Testis (tissue), 2 donors: ENCODE measurements at regions not wholly inside any gene's neighbourhood (a gene's known extent, or its start where the extent isn't known, plus 50 kb on each side); places are given as distances from the start of the nearest gene placed in this dataset.

Source experiments
- CTCF ChIP-seq, 3 experiments: fragments of 450-650 bp in 2 of 3; fragments of 200-600 bp in 1 of 3; sonication (generic) in 1 of 3; IDR thresholded peaks; one replicate each; pipeline ENCODE4 v1.5.1; 2016 to 2019; ENCODE audit warnings: antibody characterized with exemption in 3 of 3, mild to moderate bottlenecking in 2 of 3, moderate library complexity in 1 of 3
- POLR2A ChIP-seq: fragments of 450-650 bp; IDR thresholded peaks from one replicate; pipeline ENCODE4 v1.6.1; 2017; ENCODE audit warnings: antibody characterized with exemption, mild to moderate bottlenecking, moderate library complexity

GRCh38 chr6:23531666-23532065, 594.3 kb upstream of the NRSN1 start:
- TF ChIP-seq CTCF (IDR thresholded peaks at IDR 0.05) (no peak), POLR2A (no peak)
